ENCODE measurements at regions not wholly inside any gene's neighbourhood (a gene's known extent, or its start where the extent isn't known, plus 50 kb on each side); places are given as distances from the start of the nearest gene placed in this dataset.
"Not testable (repeated sequence)": the region's sequence is repeated elsewhere in the genome, so short reads cannot be mapped to it uniquely, and the experiment has no call there.

- POLR2A ChIA-PET, result no interaction called here
- CTCF ChIA-PET, result no interaction called here
Measured at GRCh38 chr16:65249768-65250167, 127.9 kb upstream of the CDH11 start.

GRCh38 chr16:65244787-65245186, 122.9 kb upstream of the CDH11 start:
- POLR2A ChIA-PET, result no interaction called here
- CTCF ChIA-PET, result no interaction called here

- CTCF ChIA-PET, result no interaction called here
Measured at GRCh38 chr16:65235339-65236177, 113.7 kb upstream of the CDH11 start.

GRCh38 chr16:65234721-65235320, 113.0 kb upstream of the CDH11 start:
- CTCF ChIA-PET, result not testable (repeated sequence)

More at GRCh38 chr16:65235339-65236177, 113.7 kb upstream of the CDH11 start:
- POLR2A ChIA-PET, result no interaction called here

GRCh38 chr16:65229191-65229662, 107.4 kb upstream of the CDH11 start:
- CTCF ChIA-PET, result no interaction called here
- POLR2A ChIA-PET, result no interaction called here

More at GRCh38 chr16:65234721-65235320, 113.0 kb upstream of the CDH11 start:
- POLR2A ChIA-PET, result not testable (repeated sequence)

GRCh38 chr16:65227150-65227835, 105.4 kb upstream of the CDH11 start:
- ChIA-PET CTCF (no interaction called here), POLR2A (no interaction called here)

GRCh38 chr16:65226077-65226476, 104.2 kb upstream of the CDH11 start:
- CTCF ChIA-PET, result no interaction called here
- POLR2A ChIA-PET, result no interaction called here

GRCh38 chr16:65225488-65225887, 103.6 kb upstream of the CDH11 start:
- ChIA-PET CTCF (no interaction called here), POLR2A (no interaction called here)

GRCh38 chr16:65224994-65225393, 103.1 kb upstream of the CDH11 start:
- POLR2A ChIA-PET, result no interaction called here
- CTCF ChIA-PET, result no interaction called here

GRCh38 chr16:65224471-65224870, 102.6 kb upstream of the CDH11 start:
- CTCF ChIA-PET, result no interaction called here
- POLR2A ChIA-PET, result no interaction called here

GRCh38 chr16:65223335-65223734, 101.5 kb upstream of the CDH11 start:
- CTCF ChIA-PET, result no interaction called here
- POLR2A ChIA-PET, result no interaction called here

GRCh38 chr16:65222536-65222935, 100.7 kb upstream of the CDH11 start:
- ChIA-PET CTCF (no interaction called here), POLR2A (no interaction called here)

GRCh38 chr16:65222049-65222448, 100.2 kb upstream of the CDH11 start:
- ChIA-PET POLR2A (no interaction called here), CTCF (no interaction called here)

- ChIA-PET POLR2A (no interaction called here), CTCF (no interaction called here)
Measured at GRCh38 chr16:65219786-65220185, 97.9 kb upstream of the CDH11 start.

- POLR2A ChIA-PET, result no interaction called here
- CTCF ChIA-PET, result no interaction called here
Measured at GRCh38 chr16:65218348-65218747, 96.5 kb upstream of the CDH11 start.

GRCh38 chr16:65213866-65214595, 92.2 kb upstream of the CDH11 start:
- CTCF ChIA-PET, result no interaction called here
- POLR2A ChIA-PET, result no interaction called here

- POLR2A ChIA-PET, result no interaction called here
- CTCF ChIA-PET, result no interaction called here
Measured at GRCh38 chr16:65212791-65213190, 90.9 kb upstream of the CDH11 start.

- CTCF ChIA-PET, result no interaction called here
- POLR2A ChIA-PET, result no interaction called here
Measured at GRCh38 chr16:65212240-65212639, 90.4 kb upstream of the CDH11 start.

- POLR2A ChIA-PET, result no interaction called here
- CTCF ChIA-PET, result no interaction called here
Measured at GRCh38 chr16:65202461-65202860, 80.6 kb upstream of the CDH11 start.

- POLR2A ChIA-PET, result no interaction called here
- CTCF ChIA-PET, result no interaction called here
Measured at GRCh38 chr16:65201511-65201910, 79.6 kb upstream of the CDH11 start.

GRCh38 chr16:65200857-65201256, 79.0 kb upstream of the CDH11 start:
- ChIA-PET POLR2A (no interaction called here), CTCF (no interaction called here)
